K562 (cell line): ENCODE measurements at regions not wholly inside any gene's neighbourhood (a gene's known extent, or its start where the extent isn't known, plus 50 kb on each side); places are given as distances from the start of the nearest gene placed in this dataset.

Source experiments
- CBX5 ChIP-seq: IDR thresholded peaks from 2 replicates; pipeline ENCODE4 v1.6.1; 2014; ENCODE audit warnings: low read depth, borderline replicate concordance
- CLOCK ChIP-seq: fragments of 250-450 bp; sonication (Bioruptor Pico); IDR thresholded peaks from 2 replicates; pipeline ENCODE4 v1.4.0; 2020; ENCODE audit warnings: mild to moderate bottlenecking, moderate library complexity, borderline replicate concordance
- FIP1L1 ChIP-seq: fragments of 200-400 bp; formaldehyde crosslinking; IDR thresholded peaks from 2 replicates; pipeline ENCODE4 v1.6.1; 2018; ENCODE audit warnings: mild to moderate bottlenecking, low read depth, low read length; ENCODE audit not compliant: poor library complexity, severe bottlenecking
- GTF2B ChIP-seq: IDR thresholded peaks from 2 replicates; pipeline ENCODE4 v1.6.1; 2011; ENCODE audit not compliant: insufficient read length; ENCODE audit errors: extremely low read depth
- HNRNPLL ChIP-seq: fragments of 200-400 bp; formaldehyde crosslinking; IDR thresholded peaks from 2 replicates; pipeline ENCODE4 v1.6.1; 2017; ENCODE audit warnings: low read length, low read depth, mild to moderate bottlenecking; ENCODE audit not compliant: poor library complexity, severe bottlenecking
- L3MBTL2 ChIP-seq: fragments of 450-650 bp; IDR thresholded peaks from 2 replicates; pipeline ENCODE4 v1.6.1; 2016; ENCODE audit warnings: mild to moderate bottlenecking, moderate library complexity
- NCOA4 ChIP-seq: fragments of 450-650 bp; IDR thresholded peaks from 2 replicates; pipeline ENCODE4 v1.6.1; 2018; ENCODE audit warnings: mild to moderate bottlenecking; ENCODE audit not compliant: partially characterized antibody
- NCOR1 ChIP-seq: fragments of 450-650 bp; IDR thresholded peaks from 2 replicates; pipeline ENCODE4 v1.6.1; 2016; ENCODE audit warnings: mild to moderate bottlenecking, moderate library complexity
- NFE2 ChIP-seq: IDR thresholded peaks from 2 replicates; pipeline ENCODE4 v1.6.1; 2014; ENCODE audit warnings: antibody characterized with exemption, low read depth
- NFRKB ChIP-seq: fragments of 450-650 bp; IDR thresholded peaks from 2 replicates; pipeline ENCODE4 v1.6.1; 2016; ENCODE audit warnings: low read depth
- PKNOX1 ChIP-seq: fragments of 450-650 bp; IDR thresholded peaks from 2 replicates; pipeline ENCODE4 v1.6.1; 2016
- RFX1 ChIP-seq: fragments of 450-650 bp; IDR thresholded peaks from 2 replicates; pipeline ENCODE4 v1.6.1; 2016; ENCODE audit warnings: mild to moderate bottlenecking, moderate library complexity
- VEZF1 ChIP-seq: fragments of 200-800 bp; sonication (Bioruptor generic); IDR thresholded peaks from 2 replicates; pipeline ENCODE4 v1.6.1; 2017; ENCODE audit warnings: missing genetic modification characterization, missing compliant biosample characterization
- XRCC5 ChIP-seq: fragments of 200-400 bp; formaldehyde crosslinking; IDR thresholded peaks from 2 replicates; pipeline ENCODE4 v1.6.1; 2017; ENCODE audit warnings: low read depth, mild to moderate bottlenecking, low read length
- YBX1 ChIP-seq: fragments of 450-650 bp; IDR thresholded peaks from 2 replicates; pipeline ENCODE4 v1.7.1; 2016; ENCODE audit warnings: mild to moderate bottlenecking
- ZBTB43 ChIP-seq: sonication (generic); formaldehyde crosslinking; IDR thresholded peaks from 2 replicates; pipeline ENCODE4 v1.8.0; 2023; ENCODE audit warnings: mild to moderate bottlenecking, missing genetic modification reagents
- ZC3H4 ChIP-seq: sonication (generic); formaldehyde crosslinking; IDR thresholded peaks from 2 replicates; pipeline ENCODE4 v1.9.0; 2021; ENCODE audit warnings: missing genetic modification reagents, borderline replicate concordance
- ZNF444 ChIP-seq: fragments of 250-450 bp; sonication (Bioruptor Pico); IDR thresholded peaks from 2 replicates; pipeline ENCODE4 v1.4.0; 2020; ENCODE audit warnings: mild to moderate bottlenecking, moderate library complexity
- ZNF551 ChIP-seq: fragments of 250-450 bp; sonication (Bioruptor Pico); IDR thresholded peaks from 2 replicates; pipeline ENCODE4 v1.5.0; 2021; ENCODE audit warnings: mild to moderate bottlenecking, moderate library complexity
- ZNF586 ChIP-seq: fragments of 450-650 bp; formaldehyde crosslinking; conservative IDR thresholded peaks from 2 replicates; pipeline ENCODE4 v1.4.0; 2020; ENCODE audit warnings: mild to moderate bottlenecking, moderate library complexity
- ZNF707 ChIP-seq: fragments of 250-450 bp; sonication (Bioruptor Pico); conservative IDR thresholded peaks from 2 replicates; pipeline ENCODE4 v1.8.0; 2022; ENCODE audit warnings: inconsistent platforms, mild to moderate bottlenecking, moderate library complexity
- ZNF766 ChIP-seq: fragments of 200-800 bp; sonication (Bioruptor generic); conservative IDR thresholded peaks from 2 replicates; pipeline ENCODE4 v1.6.1; 2016; ENCODE audit warnings: missing genetic modification characterization, missing compliant biosample characterization
- ZNF77 ChIP-seq: fragments of 250-450 bp; sonication (Bioruptor Pico); IDR thresholded peaks from 2 replicates; pipeline ENCODE4 v1.5.0; 2020

- TF ChIP-seq NFRKB (peak; percentile 72; the same call in 1 of the 2 replicates), L3MBTL2 (peak; percentile 87), ZNF707 (CRISPR knock-in tag) (no peak), ZNF444 (CRISPR knock-in tag) (no peak), PKNOX1 (peak; percentile 87), CBX5 (no peak), ZNF77 (CRISPR knock-in tag) (no peak), RFX1 (no peak), ZNF551 (CRISPR knock-in tag) (no peak), ZC3H4 (no peak), YBX1 (no peak), FIP1L1 (no peak), NCOR1 (peak; percentile 65), ZNF586 (no peak), GTF2B (no peak), ZBTB43 (CRISPR knock-in tag) (peak; percentile 26; the same call in 1 of the 2 replicates), VEZF1 (CRISPR knock-in tag) (peak; percentile 29; the same call in 1 of the 2 replicates), XRCC5 (no peak), ZNF766 (CRISPR knock-in tag) (peak; percentile 83), NCOA4 (peak; percentile 14), NFE2 (0 out of 2 replicates have a peak, but pooled peaks have one; percentile 16), CLOCK (CRISPR knock-in tag) (no peak), HNRNPLL (no peak)
These were observed 323.1 kb upstream of the FAM78B start (continued) for GRCh38 chr1:166489670-166490436.
